ENCODE measurements at regions not wholly inside any gene's neighbourhood (a gene's known extent, or its start where the extent isn't known, plus 50 kb on each side); places are given as distances from the start of the nearest gene placed in this dataset.

DNA sequence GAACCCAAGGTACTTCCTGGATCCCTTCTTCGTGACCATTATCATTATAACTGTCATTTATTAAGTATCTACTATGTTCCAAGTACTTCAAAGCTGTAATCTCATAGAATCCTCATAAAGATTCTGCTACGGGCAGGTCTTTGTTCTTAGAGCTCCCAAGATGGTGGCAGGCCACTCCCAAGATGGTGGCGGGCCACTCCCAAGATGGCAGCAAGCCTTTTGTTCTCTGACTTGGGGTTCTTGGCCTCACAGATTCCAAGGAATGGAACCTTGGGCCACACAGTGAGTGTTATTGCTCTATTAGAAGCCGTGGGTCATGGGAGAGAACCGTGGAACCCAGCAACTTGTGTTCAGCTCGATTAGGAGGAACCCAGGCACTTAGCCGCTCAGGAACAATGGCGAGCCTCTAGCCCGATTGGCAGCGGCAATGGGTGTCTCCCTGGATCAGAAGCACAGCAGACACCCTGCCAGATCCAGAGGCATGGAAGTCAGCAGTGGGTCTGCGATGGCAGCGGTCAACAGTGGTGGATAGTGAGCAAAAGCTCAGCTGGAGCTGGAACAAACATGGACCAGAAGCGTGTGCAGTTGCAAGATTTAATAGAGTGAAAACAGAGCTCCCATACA is 193.7 kb upstream of the BTG1 start:
- DNase-seq, result no peak

DNA sequence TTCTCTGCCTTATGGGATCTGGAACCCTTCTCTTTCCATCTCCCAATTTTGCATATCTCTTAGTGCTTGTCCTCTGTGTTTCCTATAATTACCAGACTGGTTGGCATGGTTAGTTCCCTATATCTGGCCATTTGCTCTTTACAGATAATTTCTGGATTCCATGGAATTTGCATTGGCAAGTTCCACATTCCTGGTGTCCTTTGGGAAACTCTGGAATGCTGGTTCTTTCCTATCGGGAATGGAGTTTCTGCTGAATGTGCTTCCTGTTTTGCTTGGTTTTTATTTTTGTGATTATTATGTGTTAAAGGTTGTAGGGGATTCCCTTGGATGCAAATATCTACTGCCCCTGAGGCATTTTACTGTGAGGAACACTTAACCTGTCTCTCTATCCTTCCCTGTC is 193.0 kb upstream of the BTG1 start:
- DNase-seq, result no peak

DNA sequence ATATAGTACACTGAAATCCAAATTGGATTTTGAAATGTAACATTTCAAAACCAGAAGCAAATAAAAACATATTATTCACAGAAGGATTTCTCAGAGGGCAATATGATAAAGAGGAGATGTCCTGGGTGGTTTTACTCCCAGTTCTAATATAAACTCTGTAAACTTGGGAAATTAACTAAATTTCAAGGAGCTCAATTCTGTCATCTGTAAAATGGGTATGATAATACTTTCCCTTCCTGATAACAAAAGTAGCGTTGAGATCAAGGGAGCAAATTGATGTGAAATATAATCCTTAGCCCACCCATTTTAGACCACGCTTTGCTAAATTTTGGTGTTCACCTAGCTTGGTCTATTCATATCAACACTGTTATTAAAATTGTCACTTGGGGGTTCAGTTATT is 192.5 kb upstream of the BTG1 start:
- no peak for DNase-seq

DNA sequence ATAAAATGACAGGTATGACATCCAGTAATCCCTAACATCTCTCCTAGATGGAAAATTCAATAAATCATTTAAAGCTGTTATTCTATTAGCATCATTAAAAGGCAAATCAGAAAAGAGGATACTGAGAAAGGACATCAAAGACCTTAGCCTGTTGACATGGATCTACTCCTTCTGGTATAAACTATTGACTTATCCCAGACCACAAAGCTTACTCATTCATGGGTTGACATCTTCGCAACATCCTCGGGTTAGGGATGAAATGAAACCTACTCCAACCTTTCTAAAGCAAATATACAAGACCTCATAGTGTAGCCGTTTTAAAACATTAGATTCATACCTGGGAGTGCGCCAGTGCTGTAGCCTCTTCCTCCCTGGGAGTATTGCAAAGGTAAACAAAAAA is 191.5 kb upstream of the BTG1 start:
- no peak for DNase-seq

DNA sequence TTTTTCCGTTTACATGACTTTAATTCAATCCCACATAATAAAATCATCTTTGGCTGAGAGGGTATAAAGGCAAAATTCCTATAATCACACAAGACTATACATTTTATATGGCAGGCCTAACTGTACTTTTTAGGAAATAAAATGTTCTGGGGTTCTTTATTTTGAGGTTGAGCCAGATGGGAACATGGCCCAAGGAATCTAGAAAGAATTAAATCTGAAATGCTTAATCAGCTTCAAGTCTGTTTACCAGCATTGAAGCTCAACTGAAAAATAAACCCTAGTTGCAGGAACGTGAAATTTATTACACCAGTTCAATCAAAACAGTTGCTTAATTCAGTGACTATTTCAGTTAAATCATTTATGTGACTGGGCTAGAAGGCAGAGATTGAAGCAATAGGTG is 191.0 kb upstream of the BTG1 start:
- no peak for DNase-seq

DNA sequence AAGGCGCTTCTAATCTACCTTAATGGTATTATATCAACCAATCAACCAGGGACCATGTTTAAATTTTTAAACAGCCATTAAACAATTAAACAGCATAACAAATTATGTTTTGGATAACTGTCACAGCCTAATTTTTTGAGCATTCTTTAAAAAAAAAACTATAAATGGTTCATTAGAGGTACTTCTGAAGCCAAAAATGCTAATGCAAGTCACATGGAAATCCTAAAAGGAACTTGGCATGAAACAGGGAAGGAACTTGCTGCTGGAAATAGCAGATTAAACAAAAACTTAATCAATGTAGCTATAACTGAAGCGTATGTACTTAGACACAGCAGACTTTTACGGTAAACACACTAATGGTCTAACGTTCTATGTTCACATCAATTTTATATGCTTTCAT is 190.2 kb upstream of the BTG1 start:
- DNase-seq, result no peak

DNA sequence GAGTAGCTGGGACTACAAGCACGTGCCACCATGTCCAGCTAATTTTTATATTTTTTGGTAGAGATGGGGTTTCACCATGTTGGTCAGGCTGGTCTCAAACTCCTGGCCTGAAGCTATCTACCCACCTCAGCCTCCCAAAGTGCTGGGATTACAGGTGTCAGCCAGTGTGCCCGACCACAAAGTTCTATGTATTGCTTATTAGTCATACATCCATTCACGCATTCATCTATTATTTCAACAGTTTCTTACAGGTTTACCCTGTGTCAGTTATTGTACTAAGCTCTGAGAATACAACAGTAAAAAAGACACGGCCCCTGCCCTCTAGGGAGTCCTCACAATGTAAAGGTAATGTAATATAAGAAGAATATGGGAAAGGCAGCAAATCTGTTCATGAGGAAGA is 188.9 kb upstream of the BTG1 start:
- no peak for DNase-seq

DNA sequence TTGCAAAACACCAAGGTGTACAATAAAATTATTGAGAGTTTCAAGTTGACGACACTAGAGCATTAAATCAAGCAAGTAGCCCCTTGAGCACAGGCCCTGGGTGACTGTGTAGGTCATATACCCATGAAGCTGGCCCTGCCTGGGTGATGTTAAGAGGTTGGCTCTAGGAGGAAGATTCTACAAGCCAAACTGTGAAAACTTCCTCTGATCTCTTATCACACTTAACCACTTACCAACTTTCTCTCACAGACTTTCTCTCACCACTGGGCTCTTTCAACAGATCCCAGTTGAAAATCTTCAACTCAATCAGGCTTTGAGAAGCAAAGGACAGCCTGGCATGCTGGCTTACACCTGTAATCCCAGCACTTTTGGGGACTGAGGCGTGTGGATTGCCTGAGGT is 186.9 kb upstream of the BTG1 start:
- DNase-seq, result no peak

DNA sequence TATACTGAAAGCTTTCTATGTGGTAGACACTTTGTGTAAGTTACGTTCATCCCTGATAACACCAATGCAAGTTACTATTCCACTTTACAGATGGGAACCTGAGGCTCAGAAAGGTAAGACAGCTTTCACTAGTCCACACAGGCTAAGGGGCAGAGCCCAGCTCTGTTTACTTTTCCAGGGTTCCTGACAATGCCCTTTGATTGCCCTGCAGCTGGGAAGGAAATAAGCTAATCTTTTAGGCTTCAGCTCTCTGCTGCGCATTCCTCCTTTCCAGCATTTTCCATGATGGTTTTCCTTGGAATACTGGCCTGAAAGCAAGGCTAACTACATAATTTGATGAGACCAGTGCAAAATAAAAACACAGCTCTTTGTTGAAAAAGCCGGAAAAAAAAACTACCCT is 185.7 kb upstream of the BTG1 start:
- no peak for DNase-seq

DNA sequence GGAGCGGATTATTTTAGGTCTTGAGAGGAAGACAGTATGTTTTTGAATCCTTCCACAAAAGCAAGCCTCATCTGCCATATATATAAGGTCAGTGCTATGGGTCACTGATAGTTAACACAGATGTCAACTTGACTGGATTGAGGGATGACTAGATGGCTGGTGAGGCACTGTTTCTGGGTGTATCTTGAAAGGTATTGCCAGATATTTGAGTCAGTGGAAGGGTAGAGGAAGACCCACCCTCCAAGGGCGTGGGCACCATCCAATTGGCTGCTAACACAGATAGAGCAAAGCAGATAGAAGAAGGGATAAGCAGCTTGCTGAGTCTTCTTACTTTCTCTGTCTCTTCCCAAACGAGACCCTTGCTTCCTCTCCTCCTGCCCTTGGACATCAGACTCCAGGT is 185.0 kb upstream of the BTG1 start:
- no peak for DNase-seq

DNA sequence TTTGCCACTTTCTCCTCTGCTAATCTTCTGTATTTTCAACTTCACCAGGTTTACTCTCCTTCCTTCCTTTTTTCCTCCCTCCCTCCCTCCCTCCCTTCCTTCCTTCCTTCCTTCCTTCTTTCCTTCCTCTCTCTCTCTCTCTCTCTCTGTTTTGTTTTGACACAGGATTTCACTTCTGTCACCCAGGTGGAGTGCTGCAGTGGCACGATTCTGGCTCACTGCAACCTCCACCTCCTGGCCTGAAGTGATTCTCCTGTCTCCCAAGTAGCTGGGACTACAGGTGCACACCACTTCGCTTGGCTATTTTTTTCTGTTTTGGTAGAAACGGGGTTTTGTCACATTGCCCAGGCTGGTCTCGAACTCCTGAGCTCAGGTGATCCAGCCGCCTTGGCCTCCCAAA is 181.2 kb upstream of the BTG1 start:
- DNase-seq, result no peak

DNA sequence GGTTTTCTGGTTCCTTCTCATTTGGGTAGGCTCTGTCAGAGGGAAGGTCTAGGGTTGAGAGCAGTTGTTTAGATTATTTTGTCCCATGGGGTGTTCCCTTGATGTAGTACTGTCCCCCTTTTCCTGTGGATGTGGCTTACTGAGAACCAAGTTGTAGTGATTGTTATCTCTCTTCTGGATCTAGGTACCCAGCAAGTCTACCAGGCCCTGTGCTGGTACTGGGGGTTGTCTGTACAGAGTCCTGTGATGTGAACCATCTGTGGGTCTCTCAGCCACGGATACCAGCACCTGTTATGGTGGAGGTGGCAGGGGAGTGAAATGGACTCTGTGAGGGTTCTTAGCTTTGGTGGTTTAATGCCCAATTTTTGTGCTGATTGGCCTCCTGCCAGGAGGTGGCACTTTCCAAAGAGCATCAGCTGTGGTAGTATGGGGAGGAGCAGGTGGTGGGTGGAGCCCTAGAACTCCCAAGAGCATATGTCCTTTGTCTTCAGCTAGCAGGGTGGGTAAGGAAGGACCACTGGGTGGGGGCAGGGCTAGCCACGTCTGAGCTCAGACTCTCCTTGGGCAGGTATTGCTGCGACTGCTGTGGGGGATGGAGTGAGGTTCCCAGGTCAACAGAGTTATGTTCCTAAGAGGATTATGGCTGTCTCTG is 179.3 kb upstream of the BTG1 start:
- DNase-seq, result no peak

DNA sequence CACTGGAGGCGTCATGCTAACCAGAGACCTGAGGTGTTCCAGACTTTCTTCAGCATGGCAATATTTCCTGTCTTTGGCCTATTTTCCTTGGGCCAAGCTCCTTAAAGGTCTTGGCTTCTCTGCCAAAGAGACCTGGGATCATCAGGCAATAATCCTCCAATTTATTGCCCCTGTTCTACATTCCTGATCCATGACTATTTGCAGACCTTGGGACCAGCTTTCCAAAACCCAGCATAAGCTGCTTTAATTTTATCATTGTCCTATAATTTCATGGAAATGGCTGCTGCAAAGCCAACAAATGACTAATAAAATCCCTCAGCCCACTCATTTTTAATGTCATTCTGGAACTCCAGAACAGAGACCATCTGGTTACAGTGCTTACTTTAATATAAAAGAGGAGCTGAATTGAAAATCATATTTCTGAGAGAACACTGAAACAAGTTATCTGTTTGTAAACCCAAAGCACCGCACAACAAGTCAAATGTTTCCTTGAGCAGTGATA is 166.9 kb upstream of the BTG1 start:
- DNase-seq, result no peak

DNA sequence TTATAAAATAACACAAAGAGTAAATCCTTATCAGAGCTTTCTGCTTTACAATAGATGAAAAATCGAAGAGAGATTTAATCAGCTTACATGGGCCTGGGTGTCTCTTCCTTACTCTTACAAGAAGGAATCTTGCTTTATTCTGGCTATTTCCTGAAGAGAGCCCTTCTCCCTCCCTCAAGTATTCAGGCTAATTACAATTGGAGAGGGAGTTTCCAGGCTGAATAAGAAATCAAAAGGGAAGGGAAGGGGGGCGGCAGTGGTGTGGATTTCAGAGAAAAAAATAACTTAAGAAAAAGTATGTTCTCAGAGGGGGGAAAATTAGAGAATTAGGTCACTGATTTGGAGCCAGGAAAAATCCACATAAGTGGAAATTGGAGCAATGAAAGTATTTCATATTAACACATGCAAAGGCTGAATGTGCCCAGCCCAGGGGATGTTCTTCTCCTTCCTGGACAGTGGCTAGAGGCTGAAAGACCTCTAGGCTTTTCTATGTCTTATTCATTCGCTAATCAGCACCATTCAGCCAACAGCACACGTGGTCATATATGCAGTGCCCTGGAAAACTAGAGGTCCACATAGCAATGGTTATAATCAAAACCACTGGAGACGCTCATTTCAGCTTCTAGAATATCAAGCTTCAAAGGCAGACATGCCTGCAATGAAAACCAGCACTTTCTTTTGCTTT is 158.9 kb upstream of the BTG1 start:
- no peak for DNase-seq

DNA sequence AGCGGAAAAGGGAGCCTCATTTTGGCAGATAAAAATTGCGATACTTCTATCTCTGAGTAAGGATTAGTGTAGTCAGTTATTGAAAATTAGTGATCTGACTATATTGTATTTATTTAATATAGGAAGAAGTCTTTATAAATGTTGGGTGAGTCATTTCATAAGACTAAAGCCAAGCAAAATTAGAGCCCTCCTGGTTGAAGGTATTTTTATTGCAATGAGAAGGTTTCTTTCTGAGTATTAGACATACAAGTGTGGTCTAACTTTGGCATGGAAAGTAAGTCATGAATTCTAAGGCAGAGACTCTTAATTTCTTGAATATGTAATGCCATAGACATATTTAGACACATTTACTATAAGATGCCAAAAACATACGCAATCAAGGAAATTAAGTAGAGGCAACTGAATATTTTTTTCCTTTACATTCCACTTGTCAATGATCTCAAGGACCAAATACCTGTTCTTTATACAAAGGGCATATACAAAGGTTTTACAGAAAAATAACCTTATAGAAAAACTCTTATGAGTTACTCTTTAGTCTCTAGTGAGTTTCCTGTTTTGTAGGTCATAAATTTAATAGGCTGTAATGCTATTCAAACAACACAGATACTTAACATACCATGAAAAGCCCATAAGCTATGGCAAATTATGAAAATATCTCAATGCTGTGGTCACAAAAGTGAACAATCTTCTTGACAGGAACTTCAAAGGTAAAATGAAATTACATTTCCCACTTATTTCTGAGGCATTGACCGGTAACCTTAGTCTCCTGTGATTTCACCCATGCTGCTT is 156.6 kb upstream of the BTG1 start:
- no peak for DNase-seq

DNA sequence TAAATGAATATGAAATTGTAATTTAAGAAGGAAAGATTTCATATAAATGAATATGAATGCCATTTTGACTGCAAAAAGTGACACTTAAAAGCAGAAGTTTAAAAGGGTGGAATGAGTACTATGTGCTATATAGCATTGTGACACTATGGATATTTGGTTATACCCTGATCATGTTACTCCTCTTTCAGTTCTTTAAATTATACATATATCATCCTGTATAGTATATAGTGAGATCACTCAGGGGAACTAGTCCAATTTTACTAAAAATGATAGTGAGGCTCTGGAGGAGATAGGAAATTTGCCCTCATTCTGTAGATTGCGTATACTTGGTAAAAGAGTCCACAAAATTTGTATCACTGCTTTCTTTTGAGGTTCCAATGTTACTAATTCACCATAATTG is 155.7 kb upstream of the BTG1 start:
- no peak for DNase-seq

DNA sequence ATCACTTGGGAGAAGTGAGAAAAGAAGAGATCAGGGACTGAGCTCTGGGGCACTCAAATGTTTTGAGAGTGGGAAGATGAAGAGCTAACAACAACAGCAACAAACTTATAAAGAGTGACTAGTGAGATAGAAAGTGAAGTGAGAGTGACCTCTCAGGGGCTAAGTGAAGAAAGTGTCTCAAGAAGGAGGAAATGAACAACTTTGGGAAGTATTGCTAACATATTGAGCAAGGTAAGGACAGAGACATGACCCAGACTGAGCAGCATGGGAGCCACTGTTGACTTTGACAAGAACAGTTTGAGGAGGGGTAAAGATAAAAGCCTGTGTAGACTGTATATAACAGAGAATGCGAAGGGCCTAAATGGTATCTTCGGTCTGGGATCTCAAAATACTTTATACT is 155.1 kb upstream of the BTG1 start:
- no peak for DNase-seq

DNA sequence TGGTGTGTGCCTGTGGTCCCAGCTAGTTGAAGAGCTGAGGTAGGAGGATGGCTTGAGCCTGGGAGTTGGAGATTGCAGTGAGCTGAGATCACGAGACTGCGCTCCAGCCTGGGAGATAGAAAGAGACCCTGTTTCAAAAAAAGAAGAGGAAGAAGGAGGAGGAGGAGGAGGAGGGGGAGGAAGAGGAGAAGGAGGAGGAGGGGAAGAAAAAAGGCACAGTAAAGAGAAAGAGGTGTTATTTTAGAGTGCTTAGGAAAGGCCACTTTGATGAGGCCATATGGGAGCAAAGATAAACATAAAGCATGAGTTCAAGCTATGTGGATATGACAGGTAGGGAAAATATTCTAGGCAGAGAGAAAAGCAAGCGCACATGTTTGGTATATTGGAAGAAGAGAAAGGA is 154.1 kb upstream of the BTG1 start:
- no peak for DNase-seq

DNA sequence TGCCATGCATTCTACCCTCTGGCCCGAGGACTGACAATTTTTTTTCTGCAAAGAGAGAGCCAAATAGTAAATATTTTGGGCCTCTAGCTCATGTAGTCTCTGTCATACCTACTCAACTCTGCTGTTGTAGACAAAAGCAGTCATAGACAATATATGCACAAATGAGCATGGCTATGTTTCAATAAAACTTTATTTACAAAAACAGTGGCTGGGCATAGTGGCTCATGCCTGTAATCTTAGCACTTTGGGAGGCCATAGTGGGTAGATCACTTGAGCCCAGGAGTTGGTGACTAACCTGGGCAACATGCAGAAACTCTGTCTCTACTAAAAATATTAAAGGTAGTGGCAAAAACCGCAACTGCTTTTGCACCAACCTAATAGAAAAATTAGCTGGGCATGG is 153.7 kb upstream of the BTG1 start:
- DNase-seq, result no peak

DNA sequence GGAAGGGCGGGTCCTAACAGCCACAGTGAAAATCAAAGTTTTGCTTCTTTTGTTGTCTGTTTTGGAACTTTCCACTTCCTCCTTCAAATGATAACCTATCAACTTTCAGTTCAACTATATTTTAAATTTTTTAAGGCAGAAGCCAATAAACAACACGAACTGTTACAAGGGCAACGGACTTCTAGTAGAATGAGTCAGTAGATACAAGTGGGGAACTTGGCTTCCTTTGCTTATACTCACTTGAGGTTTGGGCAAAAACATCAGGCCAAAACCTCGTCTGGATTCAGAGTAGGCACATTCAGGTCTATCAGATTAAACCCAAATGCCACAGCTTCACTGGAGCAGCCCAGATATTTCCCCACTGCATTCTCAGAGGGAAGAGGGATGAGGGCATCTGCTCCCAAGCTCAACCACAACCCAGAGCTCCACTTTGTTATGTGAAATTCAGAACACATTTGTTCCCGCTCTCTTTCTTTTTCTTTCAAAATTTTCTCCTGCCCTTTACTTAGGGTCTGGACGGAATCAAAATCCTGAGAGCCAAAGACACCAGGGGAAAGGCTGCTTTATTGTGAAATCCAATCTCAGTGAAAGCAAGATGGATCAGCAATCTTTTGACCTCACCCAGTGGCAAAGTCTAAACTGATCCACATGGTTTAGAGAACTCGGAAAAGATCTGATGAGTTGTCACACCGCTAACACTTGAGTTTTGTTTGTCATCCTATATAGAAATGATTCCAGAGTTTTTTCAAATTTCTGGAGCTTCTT is 152.5 kb upstream of the BTG1 start:
- peak; percentile 37 for DNase-seq

DNA sequence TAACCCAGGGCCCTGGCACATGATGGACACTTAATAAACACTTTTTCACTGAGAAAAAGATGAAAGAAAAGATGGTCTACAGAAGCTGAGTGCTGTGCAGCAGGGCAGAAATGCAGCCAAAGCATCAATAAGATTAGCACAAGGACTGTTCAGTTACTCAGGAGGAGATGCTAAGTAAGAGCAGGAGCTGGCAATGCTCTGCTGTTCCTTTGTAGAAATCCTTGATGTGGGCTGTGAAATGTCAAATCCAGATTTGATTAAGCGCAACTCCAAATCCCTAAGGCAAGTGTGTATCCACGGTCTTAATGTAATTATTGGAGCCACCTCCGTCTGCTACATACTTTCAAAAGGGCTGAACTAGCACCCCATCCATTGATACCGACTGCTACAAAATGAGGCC is 151.8 kb upstream of the BTG1 start:
- no peak for DNase-seq

DNA sequence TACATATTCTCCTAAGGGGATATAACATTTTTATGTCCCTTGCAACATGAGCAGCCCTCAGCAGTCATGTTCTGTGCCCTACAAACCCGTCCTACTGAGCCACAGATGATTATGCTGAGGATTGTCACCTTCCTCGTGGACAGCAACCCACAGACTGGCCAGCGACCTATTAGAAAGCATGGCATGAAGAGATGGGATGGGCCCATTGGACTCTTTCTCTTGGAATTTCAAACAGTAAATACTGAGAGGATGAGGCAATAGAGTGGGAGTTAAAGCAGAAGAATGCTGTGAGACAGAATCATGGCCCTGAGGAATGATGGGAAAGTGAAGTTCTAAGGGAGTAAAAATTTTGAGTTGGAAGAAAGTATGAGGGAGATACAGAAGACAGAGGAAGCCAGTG is 149.9 kb upstream of the BTG1 start:
- no peak for DNase-seq

All from left hindlimb (tissue), 1 donor.